ENCODE measurements at regions not wholly inside any gene's neighbourhood (a gene's known extent, or its start where the extent isn't known, plus 50 kb on each side); places are given as distances from the start of the nearest gene placed in this dataset.

DNA sequence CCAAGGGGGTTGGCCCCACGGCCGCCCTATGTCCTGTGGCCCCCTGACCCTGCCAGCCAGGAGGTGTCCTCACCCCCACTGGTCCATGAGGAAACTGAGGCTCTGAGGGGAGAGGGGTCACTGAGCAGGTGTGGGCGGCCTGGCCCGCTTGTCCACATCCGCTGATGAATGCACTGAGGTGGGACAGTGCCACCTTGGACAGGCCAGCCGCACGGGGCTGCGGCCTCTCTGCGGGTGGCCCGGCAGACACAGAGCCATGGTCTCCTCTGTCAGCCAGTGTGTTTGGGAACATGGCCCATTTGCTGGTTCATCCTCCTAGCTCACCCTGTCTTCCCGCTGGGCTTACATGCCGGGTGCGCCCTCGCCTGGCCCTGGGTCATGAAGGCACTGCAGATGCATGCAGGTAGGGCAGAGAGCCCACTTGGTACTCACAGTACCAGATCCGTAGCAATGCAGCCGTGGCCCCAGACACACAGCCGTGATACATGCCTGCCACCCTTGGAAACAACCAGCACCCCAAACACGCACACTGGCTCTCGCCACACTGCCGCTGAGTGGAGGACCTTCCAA lies 93.9 kb downstream of the ENGASE start:
- Histone ChIP-seq H3K9ac (ENCODE audit: insufficient read depth, low read depth, low read length) (no peak overlapping the region), H3K27me3 (ENCODE audit: control insufficient read depth in 1 of 2, insufficient read depth in 2 of 2, low read length in 2 of 2) (peaks cover 34 to 90% of the 10 kb centered on the region in 2 experiments), H3K4me3 (replicated peaks in 1 of 3; ENCODE audit: insufficient read depth in 1 of 3, low read depth in 2 of 3, low read length in 3 of 3) (no peak overlapping the region), H2AFZ (ENCODE audit: low read length) (no peak overlapping the region), H3K9me3 (ENCODE audit: low read length) (no peaks in the 10 kb centered on the region), H3K27ac (ENCODE audit: extremely low read length, insufficient read depth, low read length) (no peak overlapping the region), H3K4me1 (ENCODE audit: insufficient read depth, low read length) (no peaks in the 10 kb centered on the region), H3K79me2 (ENCODE audit: insufficient read depth, low read length) (no peaks in the 10 kb centered on the region), H3K36me3 (replicated peaks in 1 of 2; ENCODE audit: control insufficient read depth in 1 of 2, insufficient read depth in 2 of 2, low read length in 2 of 2) (no peaks in the 10 kb centered on the region), H3K4me2 (ENCODE audit: low read depth, low read length) (no peak overlapping the region), H4K20me1 (ENCODE audit: insufficient read depth, low read length) (no peaks in the 10 kb centered on the region; the same call in 1 of the 2 replicates)
- BruUV-seq (replicated peaks) = no TSS peak
- WGBS (ENCODE audit: low lambda C conversion rate) = 9% methylated on average over 20 of the region's 20 CpGs
- TF ChIP-seq RAD51 (IDR thresholded peaks at IDR 0.05; ENCODE audit: borderline replicate concordance) (no peak), STAG1 (CRISPR knock-in tag; IDR thresholded peaks at IDR 0.05) (peak; percentile 59), MTF2 (CRISPR knock-in tag; IDR thresholded peaks at IDR 0.05; ENCODE audit: borderline replicate concordance) (peak; percentile 52; the same call in 1 of the 2 replicates), KMT2A (CRISPR knock-in tag; IDR thresholded peaks at IDR 0.05) (no peak), ZNF577 (CRISPR knock-in tag; IDR thresholded peaks at IDR 0.05; ENCODE audit: borderline replicate concordance, low read depth) (no peak), EZH2 (conservative IDR thresholded peaks at IDR 0.05; ENCODE audit: low read depth, low read length) (0 out of 2 replicates have a peak, but pooled peaks have one; percentile 35), ZNF788 (CRISPR knock-in tag; IDR thresholded peaks at IDR 0.05; ENCODE audit: borderline replicate concordance) (no peak)
- TF ChIP-seq, protein P1, sequence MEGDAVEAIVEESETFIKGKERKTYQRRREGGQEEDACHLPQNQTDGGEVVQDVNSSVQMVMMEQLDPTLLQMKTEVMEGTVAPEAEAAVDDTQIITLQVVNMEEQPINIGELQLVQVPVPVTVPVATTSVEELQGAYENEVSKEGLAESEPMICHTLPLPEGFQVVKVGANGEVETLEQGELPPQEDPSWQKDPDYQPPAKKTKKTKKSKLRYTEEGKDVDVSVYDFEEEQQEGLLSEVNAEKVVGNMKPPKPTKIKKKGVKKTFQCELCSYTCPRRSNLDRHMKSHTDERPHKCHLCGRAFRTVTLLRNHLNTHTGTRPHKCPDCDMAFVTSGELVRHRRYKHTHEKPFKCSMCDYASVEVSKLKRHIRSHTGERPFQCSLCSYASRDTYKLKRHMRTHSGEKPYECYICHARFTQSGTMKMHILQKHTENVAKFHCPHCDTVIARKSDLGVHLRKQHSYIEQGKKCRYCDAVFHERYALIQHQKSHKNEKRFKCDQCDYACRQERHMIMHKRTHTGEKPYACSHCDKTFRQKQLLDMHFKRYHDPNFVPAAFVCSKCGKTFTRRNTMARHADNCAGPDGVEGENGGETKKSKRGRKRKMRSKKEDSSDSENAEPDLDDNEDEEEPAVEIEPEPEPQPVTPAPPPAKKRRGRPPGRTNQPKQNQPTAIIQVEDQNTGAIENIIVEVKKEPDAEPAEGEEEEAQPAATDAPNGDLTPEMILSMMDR (CRISPR knock-in tag; IDR thresholded peaks at IDR 0.05) = peak; percentile 66
- TF ChIP-seq, protein P2, sequence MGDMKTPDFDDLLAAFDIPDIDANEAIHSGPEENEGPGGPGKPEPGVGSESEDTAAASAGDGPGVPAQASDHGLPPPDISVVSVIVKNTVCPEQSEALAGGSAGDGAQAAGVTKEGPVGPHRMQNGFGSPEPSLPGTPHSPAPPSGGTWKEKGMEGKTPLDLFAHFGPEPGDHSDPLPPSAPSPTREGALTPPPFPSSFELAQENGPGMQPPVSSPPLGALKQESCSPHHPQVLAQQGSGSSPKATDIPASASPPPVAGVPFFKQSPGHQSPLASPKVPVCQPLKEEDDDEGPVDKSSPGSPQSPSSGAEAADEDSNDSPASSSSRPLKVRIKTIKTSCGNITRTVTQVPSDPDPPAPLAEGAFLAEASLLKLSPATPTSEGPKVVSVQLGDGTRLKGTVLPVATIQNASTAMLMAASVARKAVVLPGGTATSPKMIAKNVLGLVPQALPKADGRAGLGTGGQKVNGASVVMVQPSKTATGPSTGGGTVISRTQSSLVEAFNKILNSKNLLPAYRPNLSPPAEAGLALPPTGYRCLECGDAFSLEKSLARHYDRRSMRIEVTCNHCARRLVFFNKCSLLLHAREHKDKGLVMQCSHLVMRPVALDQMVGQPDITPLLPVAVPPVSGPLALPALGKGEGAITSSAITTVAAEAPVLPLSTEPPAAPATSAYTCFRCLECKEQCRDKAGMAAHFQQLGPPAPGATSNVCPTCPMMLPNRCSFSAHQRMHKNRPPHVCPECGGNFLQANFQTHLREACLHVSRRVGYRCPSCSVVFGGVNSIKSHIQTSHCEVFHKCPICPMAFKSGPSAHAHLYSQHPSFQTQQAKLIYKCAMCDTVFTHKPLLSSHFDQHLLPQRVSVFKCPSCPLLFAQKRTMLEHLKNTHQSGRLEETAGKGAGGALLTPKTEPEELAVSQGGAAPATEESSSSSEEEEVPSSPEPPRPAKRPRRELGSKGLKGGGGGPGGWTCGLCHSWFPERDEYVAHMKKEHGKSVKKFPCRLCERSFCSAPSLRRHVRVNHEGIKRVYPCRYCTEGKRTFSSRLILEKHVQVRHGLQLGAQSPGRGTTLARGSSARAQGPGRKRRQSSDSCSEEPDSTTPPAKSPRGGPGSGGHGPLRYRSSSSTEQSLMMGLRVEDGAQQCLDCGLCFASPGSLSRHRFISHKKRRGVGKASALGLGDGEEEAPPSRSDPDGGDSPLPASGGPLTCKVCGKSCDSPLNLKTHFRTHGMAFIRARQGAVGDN (CRISPR knock-in tag; IDR thresholded peaks at IDR 0.05) = 0 out of 2 replicates have a peak, but pooled peaks have one; percentile 10
- CTCF ChIA-PET (ENCODE audit: low intra/inter-chr PET ratio, low total read pairs) = no interaction called here
- in situ Hi-C loops (cut with HindIII; ENCODE audit: extremely low pct_ligation_motif_present, low pct_unique_long_range_greater_than_20kb) (no loop called here), intact Hi-C loops (cut with micrococcal nuclease; ENCODE audit: unreplicated experiment) (no loop called here)
- POLR2A ChIA-PET = no interaction called here
- ATAC-seq (peak; percentile 79), DNase-seq (ENCODE audit: low spot score) (no peak), FAIRE-seq (no peak)

All from HepG2 (cell line).